Testis (tissue), 2 donors: ENCODE measurements at regions not wholly inside any gene's neighbourhood (a gene's known extent, or its start where the extent isn't known, plus 50 kb on each side); places are given as distances from the start of the nearest gene placed in this dataset.

Experiments used
- CTCF ChIP-seq, 3 experiments: fragments of 450-650 bp in 2 of 3; fragments of 200-600 bp in 1 of 3; sonication (generic) in 1 of 3; IDR thresholded peaks; one replicate each; pipeline ENCODE4 v1.5.1; 2016 to 2019; ENCODE audit warnings: antibody characterized with exemption in 3 of 3, mild to moderate bottlenecking in 2 of 3, moderate library complexity in 1 of 3
- POLR2A ChIP-seq: fragments of 450-650 bp; IDR thresholded peaks from one replicate; pipeline ENCODE4 v1.6.1; 2017; ENCODE audit warnings: antibody characterized with exemption, mild to moderate bottlenecking, moderate library complexity

- TF ChIP-seq CTCF (IDR thresholded peaks at IDR 0.05) (no peak), POLR2A (no peak)
These were observed 136.5 kb downstream of the AQP4 start for GRCh38 chr18:26729008-26729407.
